Upper lobe of left lung (tissue), 4 donors: ENCODE measurements at regions not wholly inside any gene's neighbourhood (a gene's known extent, or its start where the extent isn't known, plus 50 kb on each side); places are given as distances from the start of the nearest gene placed in this dataset.

ENCODE experiments used
- EP300 ChIP-seq, 4 donors: sonication (generic); formaldehyde crosslinking; IDR thresholded peaks; one replicate each; pipeline ENCODE4 v1.5.1; 2017; ENCODE audit warnings: antibody characterized with exemption in 4 of 4, control low read depth in 2 of 4
- POLR2A ChIP-seq, 4 donors: fragments of 450-650 bp; IDR thresholded peaks; one replicate each; pipeline ENCODE4 v1.5.1; 2016 to 2017; ENCODE audit warnings: antibody characterized with exemption in 4 of 4, mild to moderate bottlenecking in 2 of 4
- POLR2AphosphoS5 ChIP-seq, 2 donors: sonication (generic); formaldehyde crosslinking; IDR thresholded peaks; one replicate each; pipeline ENCODE4 v1.5.1; 2017; ENCODE audit warnings: antibody characterized with exemption in 2 of 2
- TF ChIP-seq, protein P1 (sequence below), 6 experiments: fragments of 450-650 bp in 4 of 6; fragments of 200-600 bp in 2 of 6; sonication (generic) in 2 of 6; IDR thresholded peaks; one replicate each; pipeline ENCODE4 v1.5.1; 2016 to 2019; ENCODE audit warnings: antibody characterized with exemption in 6 of 6

DNA sequence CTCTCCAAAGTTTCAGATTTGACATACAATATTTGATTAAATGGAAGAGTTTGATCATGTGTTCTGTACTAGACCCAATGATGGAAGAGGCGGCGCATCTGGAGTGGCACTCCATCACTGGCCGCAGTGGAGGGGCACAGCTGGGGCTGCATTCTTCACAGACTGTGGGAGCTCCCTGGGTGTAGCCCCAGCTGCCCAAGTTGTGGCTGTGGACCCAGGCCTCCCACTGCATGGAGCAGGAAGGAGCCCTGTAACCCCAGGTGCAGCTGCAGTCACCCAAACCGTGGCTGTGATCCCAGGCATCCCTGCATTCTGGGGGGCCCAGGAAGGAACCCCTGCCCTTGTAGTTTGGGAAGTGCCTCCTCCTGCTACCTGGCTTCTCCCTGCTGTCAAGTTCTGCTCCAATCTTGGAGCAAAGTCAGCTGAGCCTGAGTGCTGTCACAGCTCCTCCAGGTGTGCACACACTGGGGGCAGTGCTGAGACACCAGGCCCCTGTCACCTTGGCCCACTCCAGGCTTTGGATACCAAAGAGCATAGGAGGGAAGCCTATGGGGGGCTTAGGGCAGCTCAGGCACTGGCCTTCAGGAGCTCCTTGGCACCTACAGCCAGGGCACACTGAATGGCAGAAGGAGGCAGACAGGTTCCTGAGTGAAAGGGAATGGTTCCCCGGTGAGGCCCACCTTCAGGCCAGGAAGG lies 651.9 kb upstream of the BCHE start:
- TF ChIP-seq, protein P1, sequence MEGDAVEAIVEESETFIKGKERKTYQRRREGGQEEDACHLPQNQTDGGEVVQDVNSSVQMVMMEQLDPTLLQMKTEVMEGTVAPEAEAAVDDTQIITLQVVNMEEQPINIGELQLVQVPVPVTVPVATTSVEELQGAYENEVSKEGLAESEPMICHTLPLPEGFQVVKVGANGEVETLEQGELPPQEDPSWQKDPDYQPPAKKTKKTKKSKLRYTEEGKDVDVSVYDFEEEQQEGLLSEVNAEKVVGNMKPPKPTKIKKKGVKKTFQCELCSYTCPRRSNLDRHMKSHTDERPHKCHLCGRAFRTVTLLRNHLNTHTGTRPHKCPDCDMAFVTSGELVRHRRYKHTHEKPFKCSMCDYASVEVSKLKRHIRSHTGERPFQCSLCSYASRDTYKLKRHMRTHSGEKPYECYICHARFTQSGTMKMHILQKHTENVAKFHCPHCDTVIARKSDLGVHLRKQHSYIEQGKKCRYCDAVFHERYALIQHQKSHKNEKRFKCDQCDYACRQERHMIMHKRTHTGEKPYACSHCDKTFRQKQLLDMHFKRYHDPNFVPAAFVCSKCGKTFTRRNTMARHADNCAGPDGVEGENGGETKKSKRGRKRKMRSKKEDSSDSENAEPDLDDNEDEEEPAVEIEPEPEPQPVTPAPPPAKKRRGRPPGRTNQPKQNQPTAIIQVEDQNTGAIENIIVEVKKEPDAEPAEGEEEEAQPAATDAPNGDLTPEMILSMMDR (IDR thresholded peaks at IDR 0.05) = no peak
- TF ChIP-seq POLR2A (IDR thresholded peaks at IDR 0.05) (no peak), POLR2AphosphoS5 (IDR thresholded peaks at IDR 0.05) (no peak), EP300 (IDR thresholded peaks at IDR 0.05) (no peak)
